Adrenal gland (tissue), 9 donors: ENCODE measurements at regions not wholly inside any gene's neighbourhood (a gene's known extent, or its start where the extent isn't known, plus 50 kb on each side); places are given as distances from the start of the nearest gene placed in this dataset.

Experiments used
- DNase-seq, 7 donors: peaks; one replicate each; pipeline ENCODE4 v3.0.0-alpha.2; 2019 to 2020
- H3K27ac ChIP-seq, 5 donors: fragments of 200-600 bp; sonication (generic) in 4 of 5; 1 replicate in 3 of 5; 2 replicates in 2 of 5; pipeline versions ENCODE4 v1.5.1 to v1.8.0; 2016 to 2020; ENCODE audit warnings: mild to moderate bottlenecking in 1 of 5
- H3K27me3 ChIP-seq: fragments of 200-600 bp; 2 replicates; pipeline ENCODE4 v1.8.0; 2021
- H3K36me3 ChIP-seq, 2 donors: fragments of 200-600 bp; replicated peaks in 1 of 2; 1 replicate in 1 of 2; 2 replicates in 1 of 2; pipeline versions ENCODE4 v1.5.1 to v1.8.0; 2018 to 2022
- H3K4me1 ChIP-seq, 2 donors: fragments of 200-600 bp; replicated peaks in 1 of 2; 1 replicate in 1 of 2; 2 replicates in 1 of 2; pipeline versions ENCODE4 v1.5.1 to v1.8.0; 2018 to 2021
- H3K4me3 ChIP-seq, 4 donors: fragments of 200-600 bp; sonication (generic) in 3 of 4; one replicate each; pipeline ENCODE4 v1.5.1; 2016 to 2018
- H3K9me3 ChIP-seq, 3 donors: fragments of 200-600 bp; sonication (generic) in 1 of 3; replicated peaks in 1 of 3; 1 replicate in 2 of 3; 2 replicates in 1 of 3; pipeline versions ENCODE4 v1.5.1 to v1.8.0; 2016 to 2021
- POLR2A ChIP-seq, 2 donors: fragments of 450-650 bp; IDR thresholded peaks; one replicate each; pipeline ENCODE4 v1.6.1; 2017; ENCODE audit warnings: antibody characterized with exemption in 2 of 2, mild to moderate bottlenecking in 2 of 2, moderate library complexity in 1 of 2
- WGBS, 4 donors: extraction: QIAGEN DNeasy Blood & Tissue Kit in 2 of 4; methylation state at CpG; one replicate each; pipeline versions ENCODE4 v1.1.5 to v1.1.7; 2013 to 2017; 5-methylcytosine and 5-hydroxymethylcytosine counted together
- intact Hi-C, 2 donors: fragments of 100-400 bp; cut with DNase I; formaldehyde crosslinking; loops; one replicate each; pipeline versions ENCODE4 v1.14.1 to v1.15.0; 2022 to 2023
- TF ChIP-seq, protein P1 (sequence below), 6 experiments: fragments of 450-650 bp in 4 of 6; fragments of 200-600 bp in 2 of 6; sonication (generic) in 1 of 6; IDR thresholded peaks; 1 replicate in 5 of 6; 2 replicates in 1 of 6; pipeline versions ENCODE4 v1.5.1 to v1.8.0; 2016 to 2021; ENCODE audit warnings: antibody characterized with exemption in 6 of 6, mild to moderate bottlenecking in 2 of 6, moderate library complexity in 1 of 6
- donor health status: healthy with polysubstance abuse.
- donor health status: Bipolar disorder and iron deficiency.
- donor health status: DM: yes; HTN: yes; CAD: no.
- donor health status: DM: no; HTN: no; CAD: no.
- donor health status: DM: no; HTN: no; CAD: no.

DNA sequence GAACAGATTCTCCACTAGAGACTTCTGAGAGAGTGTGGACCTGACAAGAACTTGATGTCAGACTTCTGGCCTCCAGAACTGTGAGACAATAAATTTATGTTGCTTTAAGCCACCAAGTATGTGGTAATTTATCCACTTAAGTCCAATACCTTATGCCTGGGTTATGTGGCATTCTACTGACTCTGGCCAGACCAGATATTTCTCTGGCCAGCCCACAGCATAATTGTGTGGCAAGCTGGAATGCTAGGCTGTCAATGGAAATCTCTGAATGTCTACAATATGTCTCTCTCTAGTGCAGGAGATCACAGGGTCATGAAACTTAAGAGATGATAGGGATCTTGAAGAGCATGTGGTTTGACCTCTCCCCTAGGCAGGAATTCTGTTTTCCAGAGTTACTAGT lies 251.0 kb downstream of the ZNF674 start:
- DNase-seq, result no peak
- intact Hi-C loops, result no loop called here
- H3K4me3 ChIP-seq, result no peak overlapping the region
- H3K9me3 ChIP-seq, result no peaks in the 10 kb centered on the region
- peaks cover 19% of the 10 kb centered on the region for H3K27me3 ChIP-seq
- no peak overlapping the region for H3K27ac ChIP-seq
- no peak for TF ChIP-seq POLR2A (IDR thresholded peaks at IDR 0.05)
- TF ChIP-seq, protein P1, sequence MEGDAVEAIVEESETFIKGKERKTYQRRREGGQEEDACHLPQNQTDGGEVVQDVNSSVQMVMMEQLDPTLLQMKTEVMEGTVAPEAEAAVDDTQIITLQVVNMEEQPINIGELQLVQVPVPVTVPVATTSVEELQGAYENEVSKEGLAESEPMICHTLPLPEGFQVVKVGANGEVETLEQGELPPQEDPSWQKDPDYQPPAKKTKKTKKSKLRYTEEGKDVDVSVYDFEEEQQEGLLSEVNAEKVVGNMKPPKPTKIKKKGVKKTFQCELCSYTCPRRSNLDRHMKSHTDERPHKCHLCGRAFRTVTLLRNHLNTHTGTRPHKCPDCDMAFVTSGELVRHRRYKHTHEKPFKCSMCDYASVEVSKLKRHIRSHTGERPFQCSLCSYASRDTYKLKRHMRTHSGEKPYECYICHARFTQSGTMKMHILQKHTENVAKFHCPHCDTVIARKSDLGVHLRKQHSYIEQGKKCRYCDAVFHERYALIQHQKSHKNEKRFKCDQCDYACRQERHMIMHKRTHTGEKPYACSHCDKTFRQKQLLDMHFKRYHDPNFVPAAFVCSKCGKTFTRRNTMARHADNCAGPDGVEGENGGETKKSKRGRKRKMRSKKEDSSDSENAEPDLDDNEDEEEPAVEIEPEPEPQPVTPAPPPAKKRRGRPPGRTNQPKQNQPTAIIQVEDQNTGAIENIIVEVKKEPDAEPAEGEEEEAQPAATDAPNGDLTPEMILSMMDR (IDR thresholded peaks at IDR 0.05), result no peak
- H3K4me1 ChIP-seq, result no peaks in the 10 kb centered on the region
- no peaks in the 10 kb centered on the region for H3K36me3 ChIP-seq

DNA sequence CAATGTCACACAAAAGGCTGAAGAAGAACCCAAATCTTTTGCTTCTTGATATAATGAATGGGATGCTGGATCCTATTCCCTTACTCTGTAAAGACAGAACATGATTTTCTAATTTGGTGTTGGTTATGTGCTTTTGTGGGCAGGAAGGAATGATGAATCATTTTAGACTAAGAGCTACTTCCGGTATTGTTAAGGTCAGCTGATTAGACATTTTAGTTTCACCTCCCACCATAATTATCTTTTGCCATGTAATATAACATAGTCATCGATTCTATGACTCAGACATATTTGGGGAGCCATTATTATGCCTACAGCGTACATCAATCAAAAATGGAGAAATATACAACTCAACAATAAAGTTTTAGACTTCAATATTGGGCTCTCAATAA lies 265.3 kb downstream of the ZNF674 start:
- no peak for DNase-seq
- no peaks in the 10 kb centered on the region for H3K4me1 ChIP-seq
- H3K36me3 ChIP-seq, result no peaks in the 10 kb centered on the region
- TF ChIP-seq POLR2A (IDR thresholded peaks at IDR 0.05), result no peak
- TF ChIP-seq, protein P1 (IDR thresholded peaks at IDR 0.05), result no peak
- 62 to 64% (median 63%) methylated on average over 3 of the region's 3 CpGs for WGBS, 4 donors
- H3K4me3 ChIP-seq, result no peak overlapping the region
- H3K27me3 ChIP-seq, result peaks cover 12% of the 10 kb centered on the region
- H3K27ac ChIP-seq, result no peak overlapping the region
- H3K9me3 ChIP-seq, result no peaks in the 10 kb centered on the region
- intact Hi-C loops, result no loop called here

DNA sequence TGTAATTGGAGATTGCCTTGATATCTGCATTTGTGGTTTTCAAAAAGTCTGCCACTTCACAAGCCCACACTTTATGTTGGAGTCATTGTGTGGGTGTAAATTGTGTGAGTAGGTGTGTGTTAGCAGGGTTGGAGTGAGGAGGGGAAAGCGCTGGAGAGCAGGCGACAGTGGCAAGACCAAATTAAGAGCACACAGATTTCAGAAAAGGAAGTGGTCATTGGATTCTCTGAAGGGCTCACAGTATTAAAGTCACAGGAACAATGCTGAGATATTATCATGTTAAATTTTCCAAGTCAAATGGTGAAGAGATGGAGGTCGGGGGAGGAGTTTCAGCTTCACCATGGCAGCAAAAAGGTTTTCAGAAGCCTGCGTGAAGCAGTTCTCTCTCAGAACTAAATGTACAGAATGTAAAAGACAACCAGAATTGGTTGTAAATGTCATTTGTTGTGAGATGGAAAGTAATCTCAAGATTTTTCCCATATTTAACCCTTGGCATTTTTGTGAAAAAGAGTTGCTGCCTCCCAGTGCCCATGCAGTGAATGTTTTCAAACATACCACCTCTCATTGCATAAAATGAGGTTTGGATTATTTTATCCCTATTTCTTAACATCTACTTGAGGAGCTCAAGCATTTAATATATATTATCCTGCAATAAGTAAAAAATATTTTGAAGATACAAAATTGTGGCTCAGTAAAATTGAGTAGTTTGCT lies 265.9 kb downstream of the ZNF674 start:
- TF ChIP-seq POLR2A (IDR thresholded peaks at IDR 0.05), result no peak
- TF ChIP-seq, protein P1 (IDR thresholded peaks at IDR 0.05), result no peak
- DNase-seq, result no peak
- Histone ChIP-seq H3K36me3 (no peaks in the 10 kb centered on the region), H3K4me1 (no peaks in the 10 kb centered on the region), H3K9me3 (no peaks in the 10 kb centered on the region), H3K27ac (no peak overlapping the region), H3K27me3 (peaks cover 9% of the 10 kb centered on the region), H3K4me3 (no peak overlapping the region)
- intact Hi-C loops, result no loop called here
- 41 to 59% (median 54%) methylated on average over 4 of the region's 4 CpGs for WGBS, 4 donors

DNA sequence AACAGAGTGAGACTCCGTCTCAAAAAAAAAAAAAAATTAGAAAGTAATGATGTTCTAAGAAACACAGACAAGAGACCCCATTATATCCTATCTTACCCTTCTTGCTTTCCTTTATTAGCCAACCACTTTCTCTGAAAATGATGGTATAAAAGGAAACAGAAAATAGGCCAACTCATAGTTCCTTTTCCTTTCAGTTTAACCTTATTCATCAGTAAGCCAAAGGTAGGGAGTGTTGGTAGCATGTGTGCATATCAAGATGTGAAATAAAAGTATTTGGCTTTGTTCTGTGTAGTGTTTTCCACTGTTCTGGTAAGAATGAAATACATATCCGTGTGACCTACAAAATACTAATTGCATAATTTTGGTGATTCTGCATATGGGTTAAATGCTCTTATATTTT lies 266.6 kb downstream of the ZNF674 start:
- TF ChIP-seq, protein P1 (IDR thresholded peaks at IDR 0.05), result no peak
- TF ChIP-seq POLR2A (IDR thresholded peaks at IDR 0.05), result no peak
- 77 to 90% (median 81%) methylated on average over 2 of the region's 2 CpGs for WGBS, 4 donors

More for the DNA sequence above, 266.6 kb downstream of the ZNF674 start:
- Histone ChIP-seq H3K36me3 (no peaks in the 10 kb centered on the region), H3K27ac (no peak overlapping the region), H3K4me3 (no peak overlapping the region), H3K4me1 (no peaks in the 10 kb centered on the region), H3K9me3 (no peaks in the 10 kb centered on the region), H3K27me3 (peaks cover 9% of the 10 kb centered on the region)
- no peak for DNase-seq
- intact Hi-C loops, result no loop called here
